ENCODE measurements at regions not wholly inside any gene's neighbourhood (a gene's known extent, or its start where the extent isn't known, plus 50 kb on each side); places are given as distances from the start of the nearest gene placed in this dataset.
"Not testable (repeated sequence)": the region's sequence is repeated elsewhere in the genome, so short reads cannot be mapped to it uniquely, and the experiment has no call there.

GRCh38 chr10:26632171-26632570, 65.3 kb upstream of the PDSS1 start:
- not testable (repeated sequence) for TF ChIP-seq SP1 (IDR thresholded peaks at IDR 0.05); YY1 (IDR thresholded peaks at IDR 0.05); GABPA (IDR thresholded peaks at IDR 0.05 in 1 of 2, conservative IDR thresholded peaks at IDR 0.05 in 1 of 2); RAD21 (IDR thresholded peaks at IDR 0.05); REST (IDR thresholded peaks at IDR 0.05); TAF1 (conservative IDR thresholded peaks at IDR 0.05)
- TF ChIP-seq, protein P1, sequence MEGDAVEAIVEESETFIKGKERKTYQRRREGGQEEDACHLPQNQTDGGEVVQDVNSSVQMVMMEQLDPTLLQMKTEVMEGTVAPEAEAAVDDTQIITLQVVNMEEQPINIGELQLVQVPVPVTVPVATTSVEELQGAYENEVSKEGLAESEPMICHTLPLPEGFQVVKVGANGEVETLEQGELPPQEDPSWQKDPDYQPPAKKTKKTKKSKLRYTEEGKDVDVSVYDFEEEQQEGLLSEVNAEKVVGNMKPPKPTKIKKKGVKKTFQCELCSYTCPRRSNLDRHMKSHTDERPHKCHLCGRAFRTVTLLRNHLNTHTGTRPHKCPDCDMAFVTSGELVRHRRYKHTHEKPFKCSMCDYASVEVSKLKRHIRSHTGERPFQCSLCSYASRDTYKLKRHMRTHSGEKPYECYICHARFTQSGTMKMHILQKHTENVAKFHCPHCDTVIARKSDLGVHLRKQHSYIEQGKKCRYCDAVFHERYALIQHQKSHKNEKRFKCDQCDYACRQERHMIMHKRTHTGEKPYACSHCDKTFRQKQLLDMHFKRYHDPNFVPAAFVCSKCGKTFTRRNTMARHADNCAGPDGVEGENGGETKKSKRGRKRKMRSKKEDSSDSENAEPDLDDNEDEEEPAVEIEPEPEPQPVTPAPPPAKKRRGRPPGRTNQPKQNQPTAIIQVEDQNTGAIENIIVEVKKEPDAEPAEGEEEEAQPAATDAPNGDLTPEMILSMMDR (IDR thresholded peaks at IDR 0.05; ENCODE audit: low read depth, low read length, missing input control), result not testable (repeated sequence)

All from liver (tissue), 3 donors.